ENCODE measurements at regions not wholly inside any gene's neighbourhood (a gene's known extent, or its start where the extent isn't known, plus 50 kb on each side); places are given as distances from the start of the nearest gene placed in this dataset.
"Not testable (repeated sequence)": the region's sequence is repeated elsewhere in the genome, so short reads cannot be mapped to it uniquely, and the experiment has no call there.

- no peak for DNase-seq (ENCODE audit: low read depth)
Observed at GRCh38 chr7:106376026-106376799, 91.4 kb upstream of the NAMPT start.

GRCh38 chr7:106375499-106375898 is 90.7 kb upstream of the NAMPT start:
- no peak for DNase-seq (ENCODE audit: low read depth)

GRCh38 chr7:106374437-106374836 is 89.7 kb upstream of the NAMPT start:
- no peak for DNase-seq (ENCODE audit: low read depth)

GRCh38 chr7:106372595-106373318 is 88.0 kb upstream of the NAMPT start:
- DNase-seq (ENCODE audit: low read depth): no peak

GRCh38 chr7:106372126-106372525 is 87.3 kb upstream of the NAMPT start:
- DNase-seq (ENCODE audit: low read depth): no peak

GRCh38 chr7:106371629-106372028 is 86.8 kb upstream of the NAMPT start:
- DNase-seq (ENCODE audit: low read depth): no peak

GRCh38 chr7:106370542-106370941 is 85.8 kb upstream of the NAMPT start:
- DNase-seq (ENCODE audit: low read depth): no peak

- no peak for DNase-seq (ENCODE audit: low read depth)
Observed at GRCh38 chr7:106369816-106370215, 85.0 kb upstream of the NAMPT start.

GRCh38 chr7:106369352-106369751 is 84.6 kb upstream of the NAMPT start:
- DNase-seq (ENCODE audit: low read depth): no peak

- DNase-seq (ENCODE audit: low read depth): no peak
Observed at GRCh38 chr7:106367664-106368063, 82.9 kb upstream of the NAMPT start.

GRCh38 chr7:106367018-106367420 is 82.2 kb upstream of the NAMPT start:
- DNase-seq (ENCODE audit: low read depth): no peak

GRCh38 chr7:106365252-106366005 is 80.6 kb upstream of the NAMPT start:
- DNase-seq (ENCODE audit: low read depth): no peak

- not testable (repeated sequence) for DNase-seq (ENCODE audit: low read depth)
Observed at GRCh38 chr7:106362507-106362906, 77.7 kb upstream of the NAMPT start.

GRCh38 chr7:106358103-106358663 is 73.4 kb upstream of the NAMPT start:
- no peak for DNase-seq (ENCODE audit: low read depth)

GRCh38 chr7:106357675-106358074 is 72.9 kb upstream of the NAMPT start:
- DNase-seq (ENCODE audit: low read depth): no peak

GRCh38 chr7:106354822-106355221 is 70.0 kb upstream of the NAMPT start:
- no peak for DNase-seq (ENCODE audit: low read depth)

GRCh38 chr7:106353944-106354343 is 69.2 kb upstream of the NAMPT start:
- DNase-seq (ENCODE audit: low read depth): no peak

- DNase-seq (ENCODE audit: low read depth): no peak
Observed at GRCh38 chr7:106348231-106348630, 63.4 kb upstream of the NAMPT start.

GRCh38 chr7:106347229-106347833 is 62.5 kb upstream of the NAMPT start:
- no peak for DNase-seq (ENCODE audit: low read depth)

- DNase-seq (ENCODE audit: low read depth): no peak
Observed at GRCh38 chr7:106346678-106347217, 62.0 kb upstream of the NAMPT start.

GRCh38 chr7:106346167-106346677 is 61.4 kb upstream of the NAMPT start:
- no peak for DNase-seq (ENCODE audit: low read depth)
